DOHH2 (cell line): ENCODE measurements at regions not wholly inside any gene's neighbourhood (a gene's known extent, or its start where the extent isn't known, plus 50 kb on each side); places are given as distances from the start of the nearest gene placed in this dataset.

ENCODE experiments used
- CTCF ChIP-seq: fragments of 200-600 bp; sonication (generic); IDR thresholded peaks from one replicate; pipeline ENCODE4 v1.5.1; 2014; ENCODE audit warnings: antibody characterized with exemption, mild to moderate bottlenecking, low read depth, low read length; ENCODE audit not compliant: poor library complexity, severe bottlenecking
- EZH2phosphoT487 ChIP-seq: fragments of 200-600 bp; sonication (generic); IDR thresholded peaks from 2 replicates; pipeline ENCODE4 v1.6.1; 2017; ENCODE audit warnings: borderline replicate concordance, mild to moderate bottlenecking, antibody characterized with exemption, low read length, moderate library complexity, mixed read lengths

GRCh38 chr17:15123593-15124263, 141.4 kb downstream of the PMP22 start:
- no peak for TF ChIP-seq EZH2phosphoT487
- no peak for TF ChIP-seq CTCF
